HCT116 (cell line): ENCODE measurements at regions not wholly inside any gene's neighbourhood (a gene's known extent, or its start where the extent isn't known, plus 50 kb on each side); places are given as distances from the start of the nearest gene placed in this dataset.

Experiments used
- ATAC-seq: fragments of 200-7000 bp; cut with Tn5 transposase; 2 replicates; pipeline ENCODE4 v1.9.1; 2020; ENCODE audit warnings: mild to moderate bottlenecking, moderate library complexity
- BruUV-seq: library from RNA; stranded (reverse); fragments of 400-500 nt; replicated peaks from 2 replicates; lab custom pipeline; 2021; lab: Mats Ljungman, UMichigan
- CTCF ChIA-PET: fragments of 300-600 bp; sonication (Branson Sonifier 250); formaldehyde crosslinking; loops from one replicate; lab custom pipeline; 2021; ENCODE audit warnings: antibody characterized with exemption; lab: Charles Lee
- POLR2A ChIA-PET: fragments of 300-600, 350-600 bp; sonication (Branson Sonifier 250); formaldehyde crosslinking; loops from one replicate; lab custom pipeline; 2021; ENCODE audit warnings: antibody characterized with exemption; lab: Charles Lee
- RAD21 ChIA-PET, 2 experiments: fragments of 300-600 bp; sonication (Branson Sonifier 250); formaldehyde crosslinking; loops; one replicate each; lab custom pipeline; 2023; ENCODE audit warnings: low total read pairs in 2 of 2; ENCODE audit not compliant: uncharacterized antibody in 2 of 2, unreplicated experiment in 2 of 2, low non-redundant PET in 1 of 2; lab: Charles Lee
- DNase-seq: peaks from one replicate; pipeline ENCODE4 v3.0.0-alpha.2; 2010; ENCODE audit warnings: low read depth, low spot score
- H2AFZ ChIP-seq: fragments of 200-600 bp; shearing (Covaris generic), sonication (generic); 2 replicates; pipeline ENCODE4 v1.6.1; 2017; ENCODE audit warnings: low read depth, mixed run types, mixed read lengths, antibody characterized with exemption, low read length; ENCODE audit not compliant: poor library complexity, severe bottlenecking
- H3K27ac ChIP-seq: 2 replicates; pipeline ENCODE4 v1.5.1; 2012; ENCODE audit warnings: low read depth, low read length
- H3K27me3 ChIP-seq: fragments of 200-600 bp; sonication (generic); 2 replicates; pipeline ENCODE4 v1.6.1; 2016; ENCODE audit warnings: mixed run types, low read length, mixed read lengths; ENCODE audit not compliant: insufficient read depth
- H3K36me3 ChIP-seq, 2 experiments: fragments of 200-500 bp in 1 of 2; fragments of 200-600 bp in 1 of 2; sonication (Bioruptor generic) in 1 of 2; sonication (generic) in 1 of 2; 2 replicates each; pipeline versions ENCODE4 v1.5.1 to v1.6.1; 2014 to 2016; ENCODE audit warnings: low read length in 2 of 2, inconsistent platforms in 1 of 2, mixed read lengths in 1 of 2, mixed run types in 1 of 2; ENCODE audit not compliant: insufficient read depth in 2 of 2, control insufficient read depth in 1 of 2
- H3K4me1 ChIP-seq, 2 experiments: fragments of 200-600 bp in 1 of 2; sonication (generic) in 1 of 2; 2 replicates each; pipeline versions ENCODE4 v1.5.1 to v1.6.1; 2012 to 2017; ENCODE audit warnings: low read length in 2 of 2, inconsistent platforms in 1 of 2, mild to moderate bottlenecking in 1 of 2, mixed read lengths in 1 of 2, mixed run types in 1 of 2, moderate library complexity in 1 of 2; ENCODE audit not compliant: insufficient read depth in 2 of 2, control insufficient read depth in 1 of 2
- H3K4me2 ChIP-seq: fragments of 200-600 bp; sonication (generic); 2 replicates; pipeline ENCODE4 v1.6.1; 2017; ENCODE audit warnings: mixed run types, low read length, mixed read lengths
- H3K4me3 ChIP-seq, 2 experiments: fragments of 200-600 bp in 1 of 2; sonication (generic) in 1 of 2; replicated peaks in 1 of 2; 2 replicates each; pipeline ENCODE4 v1.5.1; 2011 to 2016; ENCODE audit warnings: low read length in 2 of 2, control low read depth in 1 of 2, low read depth in 1 of 2, mild to moderate bottlenecking in 1 of 2, mixed read lengths in 1 of 2, mixed run types in 1 of 2
- H3K79me2 ChIP-seq: fragments of 200-600 bp; sonication (generic); 2 replicates; pipeline ENCODE4 v1.6.1; 2017; ENCODE audit warnings: mild to moderate bottlenecking, mixed run types, low read length, moderate library complexity, mixed read lengths; ENCODE audit not compliant: insufficient read depth
- H3K9ac ChIP-seq: fragments of 200-600 bp; sonication (generic); 2 replicates; pipeline ENCODE4 v1.6.1; 2016; ENCODE audit warnings: low read length, mixed read lengths
- H3K9me2 ChIP-seq: fragments of 200-600 bp; sonication (generic), shearing (Covaris generic); 2 replicates; pipeline ENCODE4 v1.6.1; 2017; ENCODE audit warnings: mixed run types, mild to moderate bottlenecking, moderate library complexity; ENCODE audit not compliant: insufficient read depth
- H3K9me3 ChIP-seq, 2 experiments: fragments of 200-500 bp in 1 of 2; fragments of 200-600 bp in 1 of 2; sonication (Bioruptor generic) in 1 of 2; sonication (generic) in 1 of 2; 2 replicates each; pipeline ENCODE4 v1.6.1; 2014 to 2017; ENCODE audit warnings: low read length in 2 of 2, mixed read lengths in 2 of 2, inconsistent platforms in 1 of 2, low read depth in 1 of 2, mild to moderate bottlenecking in 1 of 2, mixed run types in 1 of 2, moderate library complexity in 1 of 2; ENCODE audit not compliant: control insufficient read depth in 1 of 2, insufficient read depth in 1 of 2
- H4K20me1 ChIP-seq: fragments of 200-600 bp; sonication (generic), shearing (Covaris generic); 2 replicates; pipeline ENCODE4 v1.6.1; 2017; ENCODE audit warnings: mixed run types, mild to moderate bottlenecking, moderate library complexity; ENCODE audit not compliant: insufficient read depth
- RAD21 ChIP-seq: IDR thresholded peaks from 2 replicates; pipeline ENCODE4 v1.6.1; 2012; ENCODE audit warnings: low read depth, mild to moderate bottlenecking
- SIN3A ChIP-seq: IDR thresholded peaks from 2 replicates; pipeline ENCODE4 v1.6.1; 2012; ENCODE audit warnings: low read depth
- intact Hi-C: fragments of 100-400 bp; cut with micrococcal nuclease; formaldehyde crosslinking; loops from 2 replicates; pipeline ENCODE4 v1.10.0; 2022
- TF ChIP-seq, protein P1 (sequence below): IDR thresholded peaks from 2 replicates; pipeline ENCODE4 v1.6.1; 2011; ENCODE audit warnings: mild to moderate bottlenecking, low read length, moderate library complexity; ENCODE audit not compliant: insufficient replicate concordance; ENCODE audit errors: extremely low read depth

DNA sequence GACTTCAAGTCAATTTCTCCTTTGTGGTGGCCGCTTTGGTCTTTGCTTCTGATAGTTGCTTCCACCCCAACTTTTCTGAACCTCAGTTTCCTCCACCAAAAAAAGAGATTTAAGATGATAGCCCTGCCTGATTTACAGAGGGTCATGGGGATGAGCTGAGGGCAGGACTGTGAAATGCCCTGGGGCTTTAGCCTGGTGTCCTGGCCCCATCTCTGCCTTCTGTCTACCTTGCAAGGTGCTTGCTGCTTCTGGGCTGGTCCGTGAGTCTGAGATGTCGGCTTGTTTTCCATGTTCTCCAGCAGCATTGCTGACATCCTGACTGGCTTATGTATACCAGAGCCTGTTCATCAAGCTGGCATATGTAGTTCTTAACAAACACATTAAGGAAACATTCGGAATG, 191.9 kb upstream of the MPHOSPH6 start:
- Histone ChIP-seq H4K20me1 (no peaks in the 10 kb centered on the region), H3K9me2 (no peaks in the 10 kb centered on the region), H3K27me3 (peaks cover 34% of the 10 kb centered on the region), H3K4me3 (no peak overlapping the region), H3K9ac (no peak overlapping the region), H3K79me2 (no peaks in the 10 kb centered on the region), H3K4me1 (no peaks in the 10 kb centered on the region), H3K36me3 (no peaks in the 10 kb centered on the region), H3K27ac (no peak overlapping the region), H3K9me3 (no peaks in the 10 kb centered on the region), H3K4me2 (no peak overlapping the region), H2AFZ (no peak overlapping the region)
- DNase-seq (no peak), ATAC-seq (no peak)
- no TSS peak for BruUV-seq
- ChIA-PET RAD21 (no interaction called here), CTCF (no interaction called here), POLR2A (no interaction called here)
- intact Hi-C loops, result no loop called here
- TF ChIP-seq, protein P1, sequence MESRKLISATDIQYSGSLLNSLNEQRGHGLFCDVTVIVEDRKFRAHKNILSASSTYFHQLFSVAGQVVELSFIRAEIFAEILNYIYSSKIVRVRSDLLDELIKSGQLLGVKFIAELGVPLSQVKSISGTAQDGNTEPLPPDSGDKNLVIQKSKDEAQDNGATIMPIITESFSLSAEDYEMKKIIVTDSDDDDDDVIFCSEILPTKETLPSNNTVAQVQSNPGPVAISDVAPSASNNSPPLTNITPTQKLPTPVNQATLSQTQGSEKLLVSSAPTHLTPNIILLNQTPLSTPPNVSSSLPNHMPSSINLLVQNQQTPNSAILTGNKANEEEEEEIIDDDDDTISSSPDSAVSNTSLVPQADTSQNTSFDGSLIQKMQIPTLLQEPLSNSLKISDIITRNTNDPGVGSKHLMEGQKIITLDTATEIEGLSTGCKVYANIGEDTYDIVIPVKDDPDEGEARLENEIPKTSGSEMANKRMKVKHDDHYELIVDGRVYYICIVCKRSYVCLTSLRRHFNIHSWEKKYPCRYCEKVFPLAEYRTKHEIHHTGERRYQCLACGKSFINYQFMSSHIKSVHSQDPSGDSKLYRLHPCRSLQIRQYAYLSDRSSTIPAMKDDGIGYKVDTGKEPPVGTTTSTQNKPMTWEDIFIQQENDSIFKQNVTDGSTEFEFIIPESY, result no peak

DNA sequence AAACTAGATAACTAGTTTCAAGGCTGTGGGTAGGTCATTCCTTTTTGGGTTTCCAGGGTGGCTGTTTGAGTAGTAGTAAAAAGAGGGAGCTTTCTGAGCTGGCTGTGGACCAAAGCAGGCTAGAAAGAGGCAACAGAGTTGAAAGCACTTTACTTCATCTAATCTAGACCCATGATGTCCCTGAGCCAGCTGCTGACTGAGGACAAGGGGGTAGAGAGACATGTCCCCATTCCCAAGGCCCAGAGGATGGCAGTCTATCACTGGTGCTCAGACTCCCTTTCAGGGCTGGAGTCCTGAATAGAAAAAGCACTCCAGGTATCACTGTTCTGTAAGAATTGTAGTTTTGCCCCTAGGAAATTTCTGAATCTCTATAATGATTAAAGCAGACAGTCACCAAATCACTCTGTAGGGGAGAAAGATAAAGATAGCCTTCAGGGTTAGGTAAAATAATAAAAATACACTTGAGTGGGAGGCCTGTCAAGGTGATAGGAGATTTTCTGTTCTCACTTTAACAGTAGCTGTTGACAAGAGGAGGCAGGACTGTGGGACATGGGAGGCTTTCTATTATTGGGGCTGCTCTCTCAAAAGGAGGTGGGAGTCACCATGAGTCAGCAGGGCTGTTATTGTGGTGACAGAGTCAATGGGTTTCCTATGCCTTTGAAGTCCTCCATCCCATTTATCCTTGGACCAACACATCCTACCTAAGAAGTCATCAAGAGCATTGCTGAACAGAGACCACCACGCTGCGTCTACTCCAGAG, 190.2 kb upstream of the MPHOSPH6 start:
- no TSS peak for BruUV-seq
- Histone ChIP-seq H3K4me3 (no peak overlapping the region), H3K9ac (no peak overlapping the region), H3K36me3 (no peaks in the 10 kb centered on the region), H3K27ac (no peak overlapping the region), H3K27me3 (peaks cover 41% of the 10 kb centered on the region), H3K79me2 (no peaks in the 10 kb centered on the region), H3K9me2 (no peaks in the 10 kb centered on the region), H4K20me1 (no peaks in the 10 kb centered on the region), H2AFZ (no peak overlapping the region), H3K9me3 (no peaks in the 10 kb centered on the region), H3K4me1 (no peaks in the 10 kb centered on the region), H3K4me2 (no peak overlapping the region)
- intact Hi-C loops, result no loop called here
- DNase-seq, result no peak
- ChIA-PET POLR2A (no interaction called here), RAD21 (no interaction called here), CTCF (no interaction called here)
- ATAC-seq, result no peak
- 0 out of 2 replicates have a peak, but pooled peaks have one; percentile 4 for TF ChIP-seq RAD21
- TF ChIP-seq SIN3A, result no peak
